Vagina (tissue), 2 donors: ENCODE measurements at regions not wholly inside any gene's neighbourhood (a gene's known extent, or its start where the extent isn't known, plus 50 kb on each side); places are given as distances from the start of the nearest gene placed in this dataset.

Source experiments
- DNase-seq, 2 donors: peaks; one replicate each; pipeline ENCODE4 v3.0.0-alpha.2; 2017; ENCODE audit errors: extremely low spot score in 2 of 2
- H3K27ac ChIP-seq: fragments of 200-600 bp; sonication (generic); one replicate; pipeline ENCODE4 v1.5.1; 2019
- H3K27me3 ChIP-seq: fragments of 200-600 bp; sonication (generic); one replicate; pipeline ENCODE4 v1.5.1; 2019
- H3K36me3 ChIP-seq, 2 donors: fragments of 200-600 bp; sonication (generic); one replicate each; pipeline ENCODE4 v1.5.1; 2017 to 2019
- H3K4me1 ChIP-seq: fragments of 200-600 bp; sonication (generic); one replicate; pipeline ENCODE4 v1.5.1; 2019
- H3K4me3 ChIP-seq, 2 donors: fragments of 200-600 bp; sonication (generic); 1 replicate in 1 of 2; 2 replicates in 1 of 2; pipeline ENCODE4 v1.5.1; 2016 to 2019
- H3K9me3 ChIP-seq: fragments of 200-600 bp; sonication (generic); one replicate; pipeline ENCODE4 v1.5.1; 2019
- POLR2A ChIP-seq, 2 donors: fragments of 450-650 bp; IDR thresholded peaks; one replicate each; pipeline ENCODE4 v1.6.1; 2017; ENCODE audit warnings: antibody characterized with exemption in 2 of 2, mild to moderate bottlenecking in 2 of 2, moderate library complexity in 2 of 2
- POLR2AphosphoS5 ChIP-seq, 2 donors: sonication (generic); formaldehyde crosslinking; IDR thresholded peaks; one replicate each; pipeline ENCODE4 v1.9.0; 2017; ENCODE audit warnings: antibody characterized with exemption in 2 of 2, mild to moderate bottlenecking in 2 of 2, low read depth in 1 of 2; ENCODE audit not compliant: insufficient read depth in 1 of 2
- intact Hi-C: fragments of 100-400 bp; cut with DNase I; formaldehyde crosslinking; loops from one replicate; pipeline ENCODE4 v1.15.1; 2023
- TF ChIP-seq, protein P1 (sequence below), 3 experiments: fragments of 450-650 bp in 2 of 3; fragments of 200-600 bp in 1 of 3; sonication (generic) in 1 of 3; IDR thresholded peaks; one replicate each; pipeline ENCODE4 v1.5.1; 2017 to 2019; ENCODE audit warnings: antibody characterized with exemption in 3 of 3, mild to moderate bottlenecking in 2 of 3, moderate library complexity in 2 of 3

DNA sequence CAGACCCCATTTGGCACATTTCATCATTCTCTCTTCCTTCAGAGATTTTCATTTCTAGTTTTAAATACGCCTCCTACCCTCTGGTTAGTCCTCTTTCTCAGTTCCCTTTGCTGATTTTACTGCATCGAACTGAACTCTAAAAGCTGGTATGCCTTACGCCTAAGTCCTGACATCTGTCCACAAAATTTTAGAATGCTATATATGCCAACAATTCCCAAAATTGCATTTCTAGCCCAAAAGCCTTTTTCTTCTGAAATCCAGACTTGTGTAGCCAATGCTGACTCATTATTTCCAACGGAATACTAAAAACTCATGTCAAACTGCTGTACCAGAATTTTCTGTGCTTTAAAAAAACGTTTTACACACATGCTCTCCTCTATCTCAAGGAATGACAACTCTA lies 1124.4 kb upstream of the TENM4 start:
- Histone ChIP-seq H3K27me3 (no peaks in the 10 kb centered on the region), H3K4me1 (no peaks in the 10 kb centered on the region), H3K27ac (no peak overlapping the region), H3K36me3 (no peaks in the 10 kb centered on the region), H3K9me3 (no peaks in the 10 kb centered on the region), H3K4me3 (no peak overlapping the region)
- intact Hi-C loops, result no loop called here
- TF ChIP-seq POLR2AphosphoS5 (IDR thresholded peaks at IDR 0.05; ENCODE audit: insufficient read depth in 1 of 2, low read depth in 1 of 2) (no peak), POLR2A (IDR thresholded peaks at IDR 0.05) (no peak)
- TF ChIP-seq, protein P1, sequence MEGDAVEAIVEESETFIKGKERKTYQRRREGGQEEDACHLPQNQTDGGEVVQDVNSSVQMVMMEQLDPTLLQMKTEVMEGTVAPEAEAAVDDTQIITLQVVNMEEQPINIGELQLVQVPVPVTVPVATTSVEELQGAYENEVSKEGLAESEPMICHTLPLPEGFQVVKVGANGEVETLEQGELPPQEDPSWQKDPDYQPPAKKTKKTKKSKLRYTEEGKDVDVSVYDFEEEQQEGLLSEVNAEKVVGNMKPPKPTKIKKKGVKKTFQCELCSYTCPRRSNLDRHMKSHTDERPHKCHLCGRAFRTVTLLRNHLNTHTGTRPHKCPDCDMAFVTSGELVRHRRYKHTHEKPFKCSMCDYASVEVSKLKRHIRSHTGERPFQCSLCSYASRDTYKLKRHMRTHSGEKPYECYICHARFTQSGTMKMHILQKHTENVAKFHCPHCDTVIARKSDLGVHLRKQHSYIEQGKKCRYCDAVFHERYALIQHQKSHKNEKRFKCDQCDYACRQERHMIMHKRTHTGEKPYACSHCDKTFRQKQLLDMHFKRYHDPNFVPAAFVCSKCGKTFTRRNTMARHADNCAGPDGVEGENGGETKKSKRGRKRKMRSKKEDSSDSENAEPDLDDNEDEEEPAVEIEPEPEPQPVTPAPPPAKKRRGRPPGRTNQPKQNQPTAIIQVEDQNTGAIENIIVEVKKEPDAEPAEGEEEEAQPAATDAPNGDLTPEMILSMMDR (IDR thresholded peaks at IDR 0.05), result no peak
- DNase-seq, result no peak

DNA sequence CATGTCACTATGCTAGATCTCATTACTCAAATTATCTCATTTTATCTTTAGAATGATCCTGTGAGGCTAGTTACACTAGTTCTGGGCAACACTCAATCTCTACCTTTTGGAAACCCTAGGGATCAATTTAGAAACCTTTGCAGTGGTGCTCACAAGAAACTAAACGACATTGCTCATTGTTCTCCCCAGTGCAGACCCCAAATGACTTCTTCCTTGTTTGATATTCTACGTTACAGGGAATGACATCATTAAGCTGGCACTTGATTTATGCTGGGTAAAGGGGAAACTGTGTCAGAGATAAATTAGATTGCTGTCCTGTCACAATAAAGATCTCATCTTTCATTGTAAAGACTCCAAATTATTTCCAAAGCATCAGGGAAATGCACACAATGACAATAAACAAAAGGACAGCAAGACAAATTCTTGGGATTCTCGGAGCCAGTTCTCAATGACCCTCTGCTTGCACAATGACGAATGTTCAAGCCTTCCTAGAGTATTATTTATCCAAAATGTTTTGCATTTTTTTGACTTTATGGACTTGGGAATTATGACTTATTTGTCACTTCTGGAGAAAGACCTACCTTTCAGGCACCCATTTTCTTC lies 1121.8 kb upstream of the TENM4 start:
- Histone ChIP-seq H3K27ac (no peak overlapping the region), H3K36me3 (no peaks in the 10 kb centered on the region), H3K27me3 (no peaks in the 10 kb centered on the region), H3K4me1 (no peaks in the 10 kb centered on the region), H3K9me3 (no peaks in the 10 kb centered on the region), H3K4me3 (no peak overlapping the region)
- intact Hi-C loops, result no loop called here
- no peak for DNase-seq
- no peak for TF ChIP-seq POLR2A (IDR thresholded peaks at IDR 0.05)
- no peak for TF ChIP-seq POLR2AphosphoS5 (IDR thresholded peaks at IDR 0.05; ENCODE audit: insufficient read depth in 1 of 2, low read depth in 1 of 2)
- TF ChIP-seq, protein P1 (IDR thresholded peaks at IDR 0.05), result no peak

DNA sequence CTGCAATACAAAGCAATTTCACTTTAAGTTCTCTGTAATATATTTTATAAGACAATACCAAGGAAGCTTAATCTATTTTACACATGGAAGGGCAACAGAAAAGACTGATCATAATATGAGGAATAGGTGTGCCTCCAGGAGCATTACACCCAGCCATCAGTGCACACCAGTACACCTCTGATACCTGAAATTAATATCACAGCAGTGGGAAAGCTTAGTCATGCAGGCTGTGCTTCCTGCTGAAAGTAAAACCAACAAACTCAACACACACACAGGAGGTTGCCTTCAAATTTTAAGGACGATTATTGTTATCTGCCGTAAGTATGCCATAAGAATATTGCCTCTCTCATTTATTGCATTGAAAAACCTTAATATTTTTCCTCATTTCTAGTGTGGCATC lies 1119.1 kb upstream of the TENM4 start:
- H3K27me3 ChIP-seq, result no peaks in the 10 kb centered on the region
- H3K36me3 ChIP-seq, result no peaks in the 10 kb centered on the region
- H3K9me3 ChIP-seq, result no peaks in the 10 kb centered on the region
- no peak overlapping the region for H3K27ac ChIP-seq
- no peak for DNase-seq
- intact Hi-C loops, result no loop called here
- H3K4me1 ChIP-seq, result no peaks in the 10 kb centered on the region
- TF ChIP-seq, protein P1 (IDR thresholded peaks at IDR 0.05), result no peak
- TF ChIP-seq POLR2AphosphoS5 (IDR thresholded peaks at IDR 0.05; ENCODE audit: insufficient read depth in 1 of 2, low read depth in 1 of 2) (no peak), POLR2A (IDR thresholded peaks at IDR 0.05) (no peak)
- H3K4me3 ChIP-seq, result no peak overlapping the region

DNA sequence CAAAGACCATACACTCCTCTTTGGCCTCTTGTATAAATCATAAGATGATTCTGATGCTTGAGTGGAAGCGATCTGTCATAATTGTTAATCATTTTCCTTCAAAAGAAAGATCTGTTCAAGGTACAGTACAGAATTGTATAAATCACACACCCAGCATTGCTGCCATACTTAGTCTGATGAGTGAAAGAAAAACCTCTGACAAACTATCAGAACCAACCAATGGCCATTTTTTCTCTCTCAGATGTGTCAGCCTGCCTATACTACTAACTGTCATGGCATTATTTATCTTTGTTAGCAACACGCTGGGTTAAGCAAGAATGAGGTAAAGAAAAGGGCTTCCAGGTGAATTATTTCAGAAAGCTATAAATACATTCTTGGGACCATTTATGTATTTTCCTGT lies 1112.7 kb upstream of the TENM4 start:
- TF ChIP-seq, protein P1 (IDR thresholded peaks at IDR 0.05), result no peak
- TF ChIP-seq POLR2AphosphoS5 (IDR thresholded peaks at IDR 0.05; ENCODE audit: insufficient read depth in 1 of 2, low read depth in 1 of 2), result no peak
- TF ChIP-seq POLR2A (IDR thresholded peaks at IDR 0.05), result no peak
- no peaks in the 10 kb centered on the region for H3K36me3 ChIP-seq

DNA sequence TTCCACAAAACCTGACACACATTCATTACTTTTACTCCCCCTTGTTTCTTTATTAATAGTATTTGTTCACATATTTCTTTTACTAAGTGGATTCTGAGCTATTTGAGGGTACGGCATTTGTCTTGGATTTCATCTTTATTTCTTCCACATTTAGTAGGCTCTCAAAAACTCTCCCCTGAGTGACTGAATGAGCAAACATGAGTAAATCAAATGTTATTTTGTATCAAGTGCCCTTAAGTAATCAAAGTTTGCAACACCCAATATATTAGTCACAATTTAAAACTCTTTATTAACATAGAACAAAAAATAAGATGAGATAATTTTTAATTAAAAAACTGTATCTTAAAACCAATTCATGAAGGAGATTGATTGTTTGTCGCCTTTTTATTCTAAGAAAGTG lies 1101.9 kb upstream of the TENM4 start:
- intact Hi-C loops, result no loop called here
- TF ChIP-seq POLR2AphosphoS5 (IDR thresholded peaks at IDR 0.05; ENCODE audit: insufficient read depth in 1 of 2, low read depth in 1 of 2), result no peak
- TF ChIP-seq, protein P1 (IDR thresholded peaks at IDR 0.05), result no peak
- no peak for TF ChIP-seq POLR2A (IDR thresholded peaks at IDR 0.05)
- no peaks in the 10 kb centered on the region for H3K36me3 ChIP-seq

More for the DNA sequence above, 1112.7 kb upstream of the TENM4 start:
- H3K4me3 ChIP-seq, result no peak overlapping the region
- no peak overlapping the region for H3K27ac ChIP-seq
- DNase-seq, result no peak
- intact Hi-C loops, result no loop called here
- no peaks in the 10 kb centered on the region for H3K27me3 ChIP-seq
- no peaks in the 10 kb centered on the region for H3K4me1 ChIP-seq
- H3K9me3 ChIP-seq, result no peaks in the 10 kb centered on the region

More for the DNA sequence above, 1101.9 kb upstream of the TENM4 start:
- Histone ChIP-seq H3K9me3 (no peaks in the 10 kb centered on the region), H3K27ac (no peak overlapping the region), H3K4me1 (no peaks in the 10 kb centered on the region), H3K27me3 (no peaks in the 10 kb centered on the region), H3K4me3 (no peak overlapping the region)
- no peak for DNase-seq
